Lower lobe of right lung (tissue), 2 donors: ENCODE measurements at regions not wholly inside any gene's neighbourhood (a gene's known extent, or its start where the extent isn't known, plus 50 kb on each side); places are given as distances from the start of the nearest gene placed in this dataset.

Experiments
- ATAC-seq, 2 donors: fragments of 200-7000 bp; cut with Tn5 transposase; one replicate each; pipeline ENCODE4 v1.9.1; 2020 to 2022; ENCODE audit warnings: mild to moderate bottlenecking in 2 of 2, moderate library complexity in 2 of 2
- DNase-seq: peaks from one replicate; pipeline ENCODE4 v3.0.0-alpha.2; 2020
- H3K27ac ChIP-seq: fragments of 200-600 bp; one replicate; pipeline ENCODE4 v1.8.0; 2022
- H3K27me3 ChIP-seq: fragments of 200-600 bp; one replicate; pipeline ENCODE4 v1.8.0; 2022; ENCODE audit warnings: low read depth
- H3K36me3 ChIP-seq: fragments of 200-600 bp; one replicate; pipeline ENCODE4 v1.8.0; 2022; ENCODE audit warnings: mild to moderate bottlenecking
- H3K4me1 ChIP-seq: fragments of 200-600 bp; one replicate; pipeline ENCODE4 v1.8.0; 2022
- H3K4me3 ChIP-seq: fragments of 200-600 bp; one replicate; pipeline ENCODE4 v1.8.0; 2022; ENCODE audit warnings: mild to moderate bottlenecking
- H3K9me3 ChIP-seq: fragments of 200-600 bp; one replicate; pipeline ENCODE4 v1.8.0; 2022
- intact Hi-C: fragments of 100-400 bp; cut with DNase I; formaldehyde crosslinking; loops from one replicate; pipeline ENCODE4 v1.11.0; 2022
- TF ChIP-seq, protein P1 (sequence below): fragments of 200-600 bp; IDR thresholded peaks from one replicate; pipeline ENCODE4 v1.8.0; 2022; ENCODE audit warnings: antibody characterized with exemption, mild to moderate bottlenecking
- donor health status: DM: no; HTN: yes; CAD: no; lungs with severe emphysema.

DNA sequence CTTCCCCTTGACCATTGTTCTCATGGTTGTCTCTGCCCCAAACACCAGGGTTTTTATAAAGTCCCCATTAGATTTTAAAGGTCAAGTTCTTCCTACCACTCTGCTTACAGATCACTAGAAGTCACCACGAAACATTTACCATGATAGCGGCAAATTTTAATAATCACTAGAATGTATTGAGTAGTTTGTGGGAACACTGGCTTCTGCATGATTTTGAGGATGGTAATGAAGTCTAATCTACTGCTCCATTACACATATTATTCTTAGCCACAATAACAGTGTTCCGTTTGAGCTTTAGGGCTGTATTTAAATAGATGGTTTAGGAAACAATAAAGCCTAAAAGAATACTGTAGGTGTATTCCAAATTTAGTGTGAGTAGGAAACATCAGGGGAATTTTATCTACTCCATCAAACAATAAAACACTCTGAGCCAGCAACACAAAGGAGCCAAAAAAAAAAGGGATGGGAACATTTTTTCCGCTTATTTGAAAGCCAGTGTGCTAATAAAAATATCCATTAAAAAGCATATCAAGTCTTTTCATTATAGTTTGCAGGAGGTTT is 49.7 kb downstream of the KLF12 start:
- Histone ChIP-seq H3K36me3 (no peaks in the 10 kb centered on the region), H3K9me3 (no peaks in the 10 kb centered on the region), H3K27ac (no peak overlapping the region), H3K27me3 (no peaks in the 10 kb centered on the region), H3K4me3 (no peak overlapping the region), H3K4me1 (no peaks in the 10 kb centered on the region)
- TF ChIP-seq, protein P1, sequence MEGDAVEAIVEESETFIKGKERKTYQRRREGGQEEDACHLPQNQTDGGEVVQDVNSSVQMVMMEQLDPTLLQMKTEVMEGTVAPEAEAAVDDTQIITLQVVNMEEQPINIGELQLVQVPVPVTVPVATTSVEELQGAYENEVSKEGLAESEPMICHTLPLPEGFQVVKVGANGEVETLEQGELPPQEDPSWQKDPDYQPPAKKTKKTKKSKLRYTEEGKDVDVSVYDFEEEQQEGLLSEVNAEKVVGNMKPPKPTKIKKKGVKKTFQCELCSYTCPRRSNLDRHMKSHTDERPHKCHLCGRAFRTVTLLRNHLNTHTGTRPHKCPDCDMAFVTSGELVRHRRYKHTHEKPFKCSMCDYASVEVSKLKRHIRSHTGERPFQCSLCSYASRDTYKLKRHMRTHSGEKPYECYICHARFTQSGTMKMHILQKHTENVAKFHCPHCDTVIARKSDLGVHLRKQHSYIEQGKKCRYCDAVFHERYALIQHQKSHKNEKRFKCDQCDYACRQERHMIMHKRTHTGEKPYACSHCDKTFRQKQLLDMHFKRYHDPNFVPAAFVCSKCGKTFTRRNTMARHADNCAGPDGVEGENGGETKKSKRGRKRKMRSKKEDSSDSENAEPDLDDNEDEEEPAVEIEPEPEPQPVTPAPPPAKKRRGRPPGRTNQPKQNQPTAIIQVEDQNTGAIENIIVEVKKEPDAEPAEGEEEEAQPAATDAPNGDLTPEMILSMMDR, result no peak
- intact Hi-C loops, result no loop called here
- ATAC-seq (no peak), DNase-seq (no peak)

DNA sequence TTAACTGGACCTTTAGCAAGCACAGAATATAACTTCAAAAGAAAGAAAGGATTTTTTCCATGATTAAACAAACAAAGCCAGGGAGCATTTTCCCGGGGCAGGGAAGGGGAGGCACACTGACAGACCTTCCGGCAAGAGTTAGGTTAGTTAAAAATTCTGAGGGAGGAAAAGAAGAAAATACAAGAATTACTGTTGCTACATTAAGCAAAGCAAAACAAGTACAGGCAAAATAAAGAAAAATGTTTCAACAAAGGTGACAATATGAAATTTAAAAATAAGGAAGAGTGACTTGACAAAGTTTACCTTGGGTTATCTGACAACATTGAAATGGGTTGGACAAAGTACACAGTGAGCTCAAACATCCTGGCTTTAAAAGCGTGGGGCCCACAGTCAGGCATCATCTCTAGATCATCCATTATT is 51.5 kb downstream of the KLF12 start:
- no peak overlapping the region for H3K27ac ChIP-seq
- DNase-seq (no peak), ATAC-seq (no peak)
- no peaks in the 10 kb centered on the region for H3K9me3 ChIP-seq
- intact Hi-C loops, result no loop called here
- H3K36me3 ChIP-seq, result no peaks in the 10 kb centered on the region
- no peak overlapping the region for H3K4me3 ChIP-seq
- TF ChIP-seq, protein P1, result no peak
- no peaks in the 10 kb centered on the region for H3K4me1 ChIP-seq
- H3K27me3 ChIP-seq, result no peaks in the 10 kb centered on the region

DNA sequence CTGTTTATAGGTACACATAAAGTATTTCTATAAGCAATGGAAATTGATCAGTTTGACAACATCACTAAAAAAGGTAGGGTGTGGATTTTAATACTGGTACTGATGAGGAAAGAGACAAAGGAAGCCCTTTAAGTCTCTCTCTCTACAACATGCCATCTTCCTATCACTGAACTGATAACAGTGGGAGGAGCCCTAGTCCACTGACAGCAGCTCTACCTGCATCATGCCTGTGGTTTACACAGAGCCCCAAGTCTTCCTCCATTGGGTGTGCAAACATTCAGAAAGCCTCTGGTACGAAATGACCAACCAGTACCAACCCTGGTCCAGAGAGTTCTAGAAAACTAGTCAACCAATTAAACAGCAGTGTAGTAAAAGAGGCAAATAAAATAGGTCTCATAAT is 53.4 kb downstream of the KLF12 start:
- Histone ChIP-seq H3K36me3 (no peaks in the 10 kb centered on the region), H3K27me3 (no peaks in the 10 kb centered on the region)

DNA sequence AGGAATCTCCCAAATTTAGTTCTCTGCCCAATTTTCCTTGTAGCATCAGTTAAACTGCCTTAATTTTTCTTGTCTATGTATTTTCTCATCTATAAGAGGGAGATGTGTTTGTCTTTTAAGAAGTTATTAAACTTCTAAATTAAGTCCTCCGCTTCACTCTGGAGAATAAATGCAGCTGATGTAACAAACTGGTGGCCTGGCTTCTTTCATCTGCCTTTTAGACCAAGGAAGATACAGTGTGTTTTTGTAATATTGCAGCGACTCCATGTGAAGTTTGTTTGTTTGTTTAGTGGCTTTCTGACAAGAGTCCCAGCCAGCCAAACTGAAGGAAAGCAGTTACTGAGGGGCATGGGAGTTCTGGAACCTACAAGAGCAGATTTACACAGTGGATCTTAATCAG is 56.4 kb downstream of the KLF12 start:
- no peaks in the 10 kb centered on the region for H3K9me3 ChIP-seq
- H3K27me3 ChIP-seq, result no peaks in the 10 kb centered on the region
- no peaks in the 10 kb centered on the region for H3K4me1 ChIP-seq
- no peak for DNase-seq
- H3K36me3 ChIP-seq, result no peaks in the 10 kb centered on the region
- no peak overlapping the region for H3K27ac ChIP-seq
- intact Hi-C loops, result no loop called here
- H3K4me3 ChIP-seq, result no peak overlapping the region
- no peak for ATAC-seq
- TF ChIP-seq, protein P1, result no peak

More for the DNA sequence above, 53.4 kb downstream of the KLF12 start:
- no peak overlapping the region for H3K4me3 ChIP-seq
- no peaks in the 10 kb centered on the region for H3K4me1 ChIP-seq
- ATAC-seq (no peak), DNase-seq (no peak)
- intact Hi-C loops, result no loop called here
- TF ChIP-seq, protein P1, result no peak
- no peak overlapping the region for H3K27ac ChIP-seq
- H3K9me3 ChIP-seq, result no peaks in the 10 kb centered on the region

DNA sequence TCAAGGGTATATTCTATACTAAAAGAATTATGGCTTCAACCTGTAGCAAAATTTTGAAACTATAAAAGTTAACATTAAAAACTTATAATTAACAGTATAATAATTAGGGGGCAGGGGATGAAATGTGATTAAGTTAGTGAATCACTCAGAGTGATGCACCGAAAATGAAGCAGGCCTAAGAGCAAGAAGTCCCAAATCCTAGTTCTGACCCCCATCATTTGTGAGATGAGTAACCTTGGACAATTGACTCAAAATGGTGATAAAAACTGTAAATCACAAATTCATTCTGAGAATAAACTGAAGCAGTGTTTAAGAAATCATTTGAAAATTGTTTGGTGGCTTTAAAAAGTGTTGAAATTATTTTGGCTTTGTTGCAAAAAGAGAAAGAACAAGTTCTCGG is 56.8 kb downstream of the KLF12 start:
- Histone ChIP-seq H3K4me3 (no peak overlapping the region), H3K27me3 (no peaks in the 10 kb centered on the region), H3K27ac (no peak overlapping the region), H3K36me3 (no peaks in the 10 kb centered on the region), H3K4me1 (no peaks in the 10 kb centered on the region), H3K9me3 (no peaks in the 10 kb centered on the region)
- ATAC-seq (no peak), DNase-seq (no peak)
- intact Hi-C loops, result no loop called here
- TF ChIP-seq, protein P1, result no peak

DNA sequence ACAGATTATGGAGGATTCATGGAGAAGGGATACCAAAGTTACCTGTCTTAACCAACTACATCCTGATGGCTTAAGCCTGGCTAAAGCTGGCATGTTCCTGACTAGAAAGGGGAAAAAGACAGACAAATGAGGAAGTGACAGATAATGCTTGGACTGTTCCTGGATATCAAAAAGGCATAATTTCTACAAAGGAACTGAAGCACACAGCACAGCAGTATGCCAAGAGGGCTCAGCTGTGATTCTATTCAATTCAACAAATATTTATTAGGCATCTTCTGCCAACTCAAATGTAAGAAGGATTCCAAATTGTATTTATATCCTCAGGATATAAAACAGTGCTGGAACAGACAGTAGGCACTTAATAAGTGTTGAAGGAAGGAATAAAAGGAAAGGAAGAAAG is 59.5 kb downstream of the KLF12 start:
- ATAC-seq (no peak), DNase-seq (no peak)
- Histone ChIP-seq H3K4me1 (no peaks in the 10 kb centered on the region), H3K9me3 (no peaks in the 10 kb centered on the region), H3K36me3 (no peaks in the 10 kb centered on the region), H3K27ac (no peak overlapping the region), H3K27me3 (no peaks in the 10 kb centered on the region), H3K4me3 (no peak overlapping the region)
- TF ChIP-seq, protein P1, result no peak
- intact Hi-C loops, result no loop called here
